Tibial artery (tissue), 4 donors: ENCODE measurements at regions not wholly inside any gene's neighbourhood (a gene's known extent, or its start where the extent isn't known, plus 50 kb on each side); places are given as distances from the start of the nearest gene placed in this dataset.

Experiments used
- DNase-seq, 2 donors: peaks; one replicate each; pipeline ENCODE4 v3.0.0-alpha.2; 2019
- H3K27ac ChIP-seq, 2 donors: fragments of 200-600 bp; sonication (generic) in 1 of 2; 1 replicate in 1 of 2; 2 replicates in 1 of 2; pipeline ENCODE4 v1.5.1; 2018 to 2019; ENCODE audit warnings: mild to moderate bottlenecking in 1 of 2
- H3K27me3 ChIP-seq, 2 donors: fragments of 200-600 bp; sonication (generic) in 1 of 2; one replicate each; pipeline versions ENCODE4 v1.5.1 to v1.6.0; 2016 to 2019
- H3K36me3 ChIP-seq, 3 donors: fragments of 200-600 bp; sonication (generic) in 2 of 3; one replicate each; pipeline ENCODE4 v1.5.1; 2016 to 2019; ENCODE audit warnings: mild to moderate bottlenecking in 2 of 3
- H3K4me1 ChIP-seq, 4 donors: fragments of 200-600 bp; sonication (generic) in 2 of 4; 1 replicate in 3 of 4; 2 replicates in 1 of 4; pipeline ENCODE4 v1.5.1; 2016 to 2019
- H3K4me3 ChIP-seq, 2 donors: fragments of 200-600 bp; sonication (generic) in 1 of 2; 1 replicate in 1 of 2; 2 replicates in 1 of 2; pipeline ENCODE4 v1.5.1; 2018 to 2019; ENCODE audit warnings: mild to moderate bottlenecking in 2 of 2
- H3K9me3 ChIP-seq, 3 donors: fragments of 200-600 bp; sonication (generic) in 1 of 3; one replicate each; pipeline ENCODE4 v1.5.1; 2016 to 2019
- intact Hi-C: fragments of 100-400 bp; cut with DNase I; formaldehyde crosslinking; loops from one replicate; pipeline ENCODE4 v1.15.0; 2023; ENCODE audit warnings: low total_unique reads
- TF ChIP-seq, protein P1 (sequence below), 2 experiments: fragments of 200-600 bp in 1 of 2; fragments of 450-650 bp in 1 of 2; IDR thresholded peaks; one replicate each; pipeline ENCODE4 v1.5.1; 2017 to 2019; ENCODE audit warnings: antibody characterized with exemption in 2 of 2, mild to moderate bottlenecking in 1 of 2, moderate library complexity in 1 of 2

DNA sequence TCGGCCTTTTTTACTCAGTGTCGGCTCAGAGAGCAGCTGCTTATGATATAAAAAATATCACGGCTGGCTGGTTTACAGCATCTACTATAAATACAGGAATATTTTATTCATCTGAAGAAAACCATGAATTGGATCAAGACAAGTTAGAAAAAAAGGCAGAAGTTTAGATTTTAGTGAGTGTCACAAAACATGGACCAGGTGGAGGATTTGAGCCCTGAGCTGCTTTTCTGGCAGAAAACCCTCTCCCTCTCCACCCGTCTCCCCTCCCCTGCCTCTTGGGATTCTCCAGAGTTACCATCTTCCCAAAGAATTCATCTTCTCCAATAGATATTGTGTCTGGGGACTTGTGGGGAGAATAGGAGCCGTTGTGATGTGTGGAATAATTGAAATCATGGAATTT, 142.8 kb upstream of the RAI2 start:
- Histone ChIP-seq H3K4me1 (no peaks in the 10 kb centered on the region), H3K9me3 (no peaks in the 10 kb centered on the region), H3K27ac (no peak overlapping the region), H3K27me3 (no peaks in the 10 kb centered on the region), H3K36me3 (no peaks in the 10 kb centered on the region), H3K4me3 (no peak overlapping the region)
- TF ChIP-seq, protein P1, sequence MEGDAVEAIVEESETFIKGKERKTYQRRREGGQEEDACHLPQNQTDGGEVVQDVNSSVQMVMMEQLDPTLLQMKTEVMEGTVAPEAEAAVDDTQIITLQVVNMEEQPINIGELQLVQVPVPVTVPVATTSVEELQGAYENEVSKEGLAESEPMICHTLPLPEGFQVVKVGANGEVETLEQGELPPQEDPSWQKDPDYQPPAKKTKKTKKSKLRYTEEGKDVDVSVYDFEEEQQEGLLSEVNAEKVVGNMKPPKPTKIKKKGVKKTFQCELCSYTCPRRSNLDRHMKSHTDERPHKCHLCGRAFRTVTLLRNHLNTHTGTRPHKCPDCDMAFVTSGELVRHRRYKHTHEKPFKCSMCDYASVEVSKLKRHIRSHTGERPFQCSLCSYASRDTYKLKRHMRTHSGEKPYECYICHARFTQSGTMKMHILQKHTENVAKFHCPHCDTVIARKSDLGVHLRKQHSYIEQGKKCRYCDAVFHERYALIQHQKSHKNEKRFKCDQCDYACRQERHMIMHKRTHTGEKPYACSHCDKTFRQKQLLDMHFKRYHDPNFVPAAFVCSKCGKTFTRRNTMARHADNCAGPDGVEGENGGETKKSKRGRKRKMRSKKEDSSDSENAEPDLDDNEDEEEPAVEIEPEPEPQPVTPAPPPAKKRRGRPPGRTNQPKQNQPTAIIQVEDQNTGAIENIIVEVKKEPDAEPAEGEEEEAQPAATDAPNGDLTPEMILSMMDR (IDR thresholded peaks at IDR 0.05), result no peak
- no peak for DNase-seq
- intact Hi-C loops, result no loop called here

- TF ChIP-seq, protein P1 (IDR thresholded peaks at IDR 0.05), result no peak
- Histone ChIP-seq H3K27me3 (no peaks in the 10 kb centered on the region), H3K4me3 (no peak overlapping the region), H3K4me1 (no peaks in the 10 kb centered on the region), H3K36me3 (no peaks in the 10 kb centered on the region), H3K9me3 (no peaks in the 10 kb centered on the region), H3K27ac (no peak overlapping the region)
- intact Hi-C loops, result no loop called here
- no peak for DNase-seq
These were observed 141.7 kb upstream of the RAI2 start for GRCh38 chrX:18002791-18003190.

DNA sequence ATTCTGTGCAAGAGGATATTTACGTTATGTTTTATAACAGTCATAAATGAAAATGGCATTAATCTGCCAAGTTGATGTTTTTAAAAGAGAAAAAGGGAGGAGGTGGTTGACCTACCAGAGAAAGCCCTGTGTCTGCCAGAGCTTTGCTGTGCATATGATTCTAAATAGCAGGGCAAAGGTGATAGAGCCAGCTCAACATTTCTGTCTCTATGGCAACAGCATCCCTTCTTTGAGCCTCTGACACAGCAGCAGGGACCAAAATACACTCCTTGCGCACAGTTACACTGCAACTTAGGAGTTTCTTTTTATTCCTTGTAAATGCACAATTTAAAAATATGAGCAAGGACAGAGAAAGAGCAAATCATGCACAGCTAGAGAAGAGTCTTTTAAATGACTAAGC, 133.3 kb upstream of the RAI2 start:
- Histone ChIP-seq H3K4me3 (no peak overlapping the region), H3K27me3 (no peaks in the 10 kb centered on the region), H3K9me3 (no peaks in the 10 kb centered on the region), H3K4me1 (no peaks in the 10 kb centered on the region), H3K27ac (no peak overlapping the region), H3K36me3 (no peaks in the 10 kb centered on the region)
- TF ChIP-seq, protein P1 (IDR thresholded peaks at IDR 0.05), result no peak
- intact Hi-C loops, result no loop called here
- no peak for DNase-seq

GRCh38 chrX:17993062-17993461, 132.0 kb upstream of the RAI2 start:
- Histone ChIP-seq H3K27ac (no peak overlapping the region), H3K4me1 (no peaks in the 10 kb centered on the region), H3K9me3 (no peaks in the 10 kb centered on the region), H3K27me3 (no peaks in the 10 kb centered on the region), H3K36me3 (no peaks in the 10 kb centered on the region), H3K4me3 (no peak overlapping the region)
- TF ChIP-seq, protein P1 (IDR thresholded peaks at IDR 0.05), result no peak
- no peak for DNase-seq
- intact Hi-C loops, result no loop called here

GRCh38 chrX:17990532-17990931, 129.4 kb upstream of the RAI2 start:
- H3K36me3 ChIP-seq, result no peaks in the 10 kb centered on the region
- no peaks in the 10 kb centered on the region for H3K4me1 ChIP-seq
- TF ChIP-seq, protein P1 (IDR thresholded peaks at IDR 0.05), result no peak
- no peaks in the 10 kb centered on the region for H3K9me3 ChIP-seq
- no peak overlapping the region for H3K4me3 ChIP-seq
- DNase-seq, result no peak
- no peaks in the 10 kb centered on the region for H3K27me3 ChIP-seq
- no peak overlapping the region for H3K27ac ChIP-seq
- intact Hi-C loops, result no loop called here

GRCh38 chrX:17987783-17988182, 126.7 kb upstream of the RAI2 start:
- no peaks in the 10 kb centered on the region for H3K27me3 ChIP-seq
- no peak overlapping the region for H3K4me3 ChIP-seq
- no peaks in the 10 kb centered on the region for H3K4me1 ChIP-seq
- no peaks in the 10 kb centered on the region for H3K9me3 ChIP-seq
- no peak for DNase-seq
- H3K27ac ChIP-seq, result no peak overlapping the region
- TF ChIP-seq, protein P1 (IDR thresholded peaks at IDR 0.05), result no peak
- H3K36me3 ChIP-seq, result no peaks in the 10 kb centered on the region
- intact Hi-C loops, result no loop called here
